Neural crest cell (in vitro differentiated cells): ENCODE measurements at regions not wholly inside any gene's neighbourhood (a gene's known extent, or its start where the extent isn't known, plus 50 kb on each side); places are given as distances from the start of the nearest gene placed in this dataset.
"Not testable (repeated sequence)": the region's sequence is repeated elsewhere in the genome, so short reads cannot be mapped to it uniquely, and the experiment has no call there.

Experiments used
- DNase-seq: peaks from one replicate; pipeline ENCODE4 v3.0.0; 2021; ENCODE audit warnings: low read depth, mixed read lengths, low spot score
- H3K27ac Mint-ChIP-seq: one replicate; pipeline ENCODE4 v1.8.0; 2021; ENCODE audit warnings: mild to moderate bottlenecking, mixed read lengths; ENCODE audit not compliant: unreplicated experiment
- H3K27me3 Mint-ChIP-seq: 2 replicates; pipeline ENCODE4 v1.8.0; 2021; ENCODE audit warnings: low read depth, mild to moderate bottlenecking, mixed read lengths
- H3K36me3 Mint-ChIP-seq: 2 replicates; pipeline ENCODE4 v1.8.0; 2021; ENCODE audit warnings: low read depth, mild to moderate bottlenecking, mixed read lengths
- H3K4me1 Mint-ChIP-seq: 2 replicates; pipeline ENCODE4 v1.8.0; 2021; ENCODE audit warnings: mixed read lengths
- H3K4me3 Mint-ChIP-seq: one replicate; pipeline ENCODE4 v1.8.0; 2021; ENCODE audit warnings: mild to moderate bottlenecking, mixed read lengths
- H3K9me3 Mint-ChIP-seq: 2 replicates; pipeline ENCODE4 v1.8.0; 2021; ENCODE audit warnings: mixed read lengths
- CTCF ChIP-seq: fragments of 200-600 bp; sonication (generic); conservative IDR thresholded peaks from 2 replicates; pipeline ENCODE4 v1.5.0; 2021; ENCODE audit warnings: antibody characterized with exemption, mild to moderate bottlenecking

- Mint-ChIP-seq H3K27me3 (no peaks in the 10 kb centered on the region), H3K4me3 (no peak overlapping the region), H3K4me1 (no peaks in the 10 kb centered on the region), H3K36me3 (no peaks in the 10 kb centered on the region), H3K27ac (no peak overlapping the region), H3K9me3 (no peaks in the 10 kb centered on the region)
- no peak for TF ChIP-seq CTCF
- no peak for DNase-seq
These were observed 623.4 kb upstream of the NRG3 start for GRCh38 chr10:81251457-81252115.

GRCh38 chr10:81264991-81265390 is 610.0 kb upstream of the NRG3 start:
- H3K27me3 Mint-ChIP-seq, DNase-seq, H3K9me3 Mint-ChIP-seq, H3K4me1 Mint-ChIP-seq, H3K4me3 Mint-ChIP-seq, H3K36me3 Mint-ChIP-seq, H3K27ac Mint-ChIP-seq: not testable (repeated sequence)

DNA sequence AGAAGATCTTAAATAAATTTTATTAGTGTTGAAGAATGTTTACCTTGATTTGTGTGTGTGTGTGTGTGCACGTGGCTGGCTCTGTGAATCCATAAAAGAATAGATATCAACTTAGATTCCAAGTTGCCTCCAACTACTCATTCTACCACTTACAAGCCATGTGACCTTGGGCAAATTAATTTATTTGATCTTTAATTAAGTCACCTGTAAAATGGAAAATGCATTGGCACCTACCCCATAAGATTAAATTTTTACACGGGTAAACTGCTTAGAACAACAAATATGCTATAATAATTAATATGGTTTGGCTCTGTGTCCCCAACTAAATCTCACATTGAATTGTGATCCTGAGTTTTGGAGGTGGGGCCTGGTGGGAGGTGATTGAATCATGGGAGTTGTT is 604.9 kb upstream of the NRG3 start:
- no peaks in the 10 kb centered on the region for H3K36me3 Mint-ChIP-seq
- no peak overlapping the region for H3K27ac Mint-ChIP-seq

GRCh38 chr10:81280497-81281479 is 594.2 kb upstream of the NRG3 start:
- no peaks in the 10 kb centered on the region for H3K4me1 Mint-ChIP-seq
- H3K27me3 Mint-ChIP-seq = no peaks in the 10 kb centered on the region
- H3K27ac Mint-ChIP-seq = no peak overlapping the region
- H3K36me3 Mint-ChIP-seq = no peaks in the 10 kb centered on the region
- no peak for TF ChIP-seq CTCF
- H3K4me3 Mint-ChIP-seq = no peak overlapping the region
- no peak for DNase-seq
- no peaks in the 10 kb centered on the region for H3K9me3 Mint-ChIP-seq

More for the DNA sequence above, 604.9 kb upstream of the NRG3 start:
- peaks cover 7% of the 10 kb centered on the region for H3K9me3 Mint-ChIP-seq
- H3K27me3 Mint-ChIP-seq = no peaks in the 10 kb centered on the region
- no peak for DNase-seq
- H3K4me1 Mint-ChIP-seq = no peaks in the 10 kb centered on the region
- no peak for TF ChIP-seq CTCF
- no peak overlapping the region for H3K4me3 Mint-ChIP-seq

GRCh38 chr10:81288544-81288943 is 586.5 kb upstream of the NRG3 start:
- no peak for DNase-seq
- H3K36me3 Mint-ChIP-seq = no peaks in the 10 kb centered on the region
- no peak overlapping the region for H3K4me3 Mint-ChIP-seq
- TF ChIP-seq CTCF = no peak
- H3K4me1 Mint-ChIP-seq = no peaks in the 10 kb centered on the region
- peaks cover 2% of the 10 kb centered on the region for H3K27me3 Mint-ChIP-seq
- peaks cover 6% of the 10 kb centered on the region for H3K9me3 Mint-ChIP-seq
- no peak overlapping the region for H3K27ac Mint-ChIP-seq

DNA sequence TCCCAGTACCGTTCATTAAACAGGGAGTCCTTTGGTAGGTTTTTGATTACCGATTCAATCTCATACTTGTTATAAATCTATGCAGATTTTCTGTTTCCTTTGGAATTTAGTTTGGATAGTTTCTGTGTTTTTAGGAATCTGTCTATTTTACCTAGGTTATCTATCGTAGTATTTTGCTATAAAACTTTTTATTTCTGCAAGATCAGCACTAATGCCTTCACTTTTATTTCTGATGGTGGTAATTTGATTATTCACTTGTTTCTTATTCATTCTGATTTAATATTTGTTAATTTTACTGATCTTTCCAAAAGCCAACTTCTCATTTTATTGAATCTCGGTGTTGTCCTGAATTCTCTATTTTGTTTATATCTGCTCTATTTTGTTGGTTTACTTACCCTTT is 577.7 kb upstream of the NRG3 start:
- DNase-seq = no peak
- Mint-ChIP-seq H3K27ac (no peak overlapping the region), H3K4me3 (no peak overlapping the region), H3K9me3 (no peaks in the 10 kb centered on the region), H3K27me3 (peaks cover 3% of the 10 kb centered on the region), H3K4me1 (no peaks in the 10 kb centered on the region), H3K36me3 (no peaks in the 10 kb centered on the region)
- no peak for TF ChIP-seq CTCF
